IPS DF 6.9 (cell line): ENCODE measurements at regions not wholly inside any gene's neighbourhood (a gene's known extent, or its start where the extent isn't known, plus 50 kb on each side); places are given as distances from the start of the nearest gene placed in this dataset.

Source experiments
- DNase-seq: peaks from one replicate; pipeline ENCODE4 v3.0.0-alpha.2; 2013; ENCODE audit warnings: low read depth, low spot score
- H3K27ac ChIP-seq: one replicate; pipeline ENCODE4 v1.5.1; 2013; ENCODE audit warnings: low read length, control low read depth
- H3K27me3 ChIP-seq: 2 replicates; pipeline ENCODE4 v1.6.1; 2013; ENCODE audit warnings: mild to moderate bottlenecking, low read length; ENCODE audit not compliant: control insufficient read depth, insufficient read depth
- H3K36me3 ChIP-seq: 2 replicates; pipeline ENCODE4 v1.6.1; 2013; ENCODE audit warnings: low read length; ENCODE audit not compliant: control insufficient read depth, insufficient read depth
- H3K4me1 ChIP-seq: 2 replicates; pipeline ENCODE4 v1.6.1; 2013; ENCODE audit warnings: low read length; ENCODE audit not compliant: control insufficient read depth, insufficient read depth
- H3K4me3 ChIP-seq: 2 replicates; pipeline ENCODE4 v1.5.1; 2013; ENCODE audit warnings: mild to moderate bottlenecking, low read length
- H3K9me3 ChIP-seq: 2 replicates; pipeline ENCODE4 v1.6.1; 2013; ENCODE audit warnings: low read length, inconsistent platforms; ENCODE audit not compliant: control insufficient read depth, insufficient read depth
- WGBS: extraction: QIAGEN DNeasy Blood & Tissue Kit; methylation state at CpG from one replicate; pipeline ENCODE4 v1.1.7; 2013; ENCODE audit warnings: mixed read lengths, missing lambda C conversion rate; ENCODE audit not compliant: insufficient read length, insufficient coverage; 5-methylcytosine and 5-hydroxymethylcytosine counted together

DNA sequence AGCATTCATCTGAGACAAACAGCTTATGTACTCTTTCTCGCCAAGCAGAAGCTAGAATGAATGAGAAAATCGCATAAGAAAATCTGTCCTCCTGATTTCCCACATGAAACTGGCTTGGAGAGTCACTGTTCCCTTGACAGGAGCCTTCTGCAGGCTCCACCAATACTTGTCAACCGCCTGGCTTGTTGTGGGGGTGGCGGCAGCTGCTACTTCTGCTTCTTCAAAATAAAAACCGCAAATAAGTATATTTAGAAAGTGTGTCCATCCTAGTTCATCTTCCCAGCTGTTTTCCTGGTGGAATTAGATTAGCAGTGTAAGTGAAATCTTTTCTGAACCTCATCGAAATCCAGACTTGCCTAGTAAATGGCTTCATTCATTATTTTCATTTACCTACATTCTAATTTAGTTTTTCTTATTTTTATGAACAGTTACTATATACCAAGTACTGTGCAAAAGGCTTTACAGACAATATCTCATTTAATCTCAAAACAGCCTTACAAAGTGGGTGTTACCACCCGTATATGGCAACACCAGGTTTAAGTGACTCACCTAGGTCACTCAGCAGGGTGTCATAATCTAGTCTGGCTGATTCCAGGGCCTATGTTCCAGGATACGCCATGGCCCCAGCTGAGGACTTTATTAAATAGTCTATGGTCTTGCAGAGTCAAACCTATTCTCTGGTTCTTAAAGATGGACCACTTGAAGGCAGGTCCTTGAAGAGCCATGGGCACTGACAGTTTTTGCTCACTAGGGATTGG is 104.6 kb upstream of the IGFBP7 start:
- H3K36me3 ChIP-seq: no peaks in the 10 kb centered on the region
- DNase-seq: no peak
- WGBS: no CpG with 5 or more reads among the region's 8 CpGs
- no peak overlapping the region for H3K4me3 ChIP-seq
- H3K9me3 ChIP-seq: peaks cover 1% of the 10 kb centered on the region; the same call in 1 of the 2 replicates
- H3K27me3 ChIP-seq: no peaks in the 10 kb centered on the region
- H3K27ac ChIP-seq: no peak overlapping the region
- H3K4me1 ChIP-seq: no peaks in the 10 kb centered on the region

DNA sequence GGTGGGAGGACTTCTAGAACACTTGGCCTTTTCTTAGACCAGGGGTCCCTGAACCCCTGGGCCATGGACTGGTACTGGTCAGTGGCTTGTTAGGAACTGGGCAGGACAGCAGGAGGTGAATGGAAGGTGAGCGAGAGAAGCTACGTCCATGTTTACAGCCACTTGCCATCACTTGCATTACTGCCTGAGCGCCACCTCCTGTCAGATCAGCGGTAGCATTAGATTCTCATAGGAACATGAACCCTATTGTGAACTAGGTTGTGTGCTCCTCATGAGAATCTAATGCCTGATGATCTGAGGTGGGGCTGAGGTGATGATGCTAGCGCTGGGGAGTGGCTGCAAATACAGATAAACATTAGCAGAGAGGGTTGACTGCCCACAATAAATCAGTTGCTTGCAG is 100.9 kb upstream of the IGFBP7 start:
- no CpG with 5 or more reads among the region's 5 CpGs for WGBS
- Histone ChIP-seq H3K4me1 (0 out of 2 replicates have a peak, but pooled peaks cover 2% of the 10 kb centered on the region), H3K27me3 (no peaks in the 10 kb centered on the region), H3K4me3 (no peak overlapping the region), H3K36me3 (no peaks in the 10 kb centered on the region), H3K27ac (no peak overlapping the region), H3K9me3 (peaks cover 1% of the 10 kb centered on the region; the same call in 1 of the 2 replicates)
- no peak for DNase-seq

DNA sequence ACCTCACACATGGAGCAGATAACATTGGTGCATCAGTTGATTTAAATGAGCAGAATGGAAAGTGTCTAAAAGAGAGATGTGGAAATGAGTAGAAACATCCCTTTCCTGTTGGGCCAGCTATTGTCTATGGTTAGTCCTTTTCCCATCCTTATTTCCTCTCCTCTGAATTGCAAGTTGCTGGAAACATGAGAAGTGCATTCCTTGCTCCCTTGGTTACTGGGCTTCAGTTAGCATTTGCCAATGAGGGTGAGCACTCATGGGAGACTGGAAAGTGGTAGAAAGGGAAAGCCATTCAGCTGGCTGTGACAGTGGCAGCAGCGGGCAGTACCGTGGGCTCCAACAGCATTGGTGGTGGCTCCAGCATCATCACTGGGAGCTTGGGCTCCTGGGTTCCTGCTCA is 96.0 kb upstream of the IGFBP7 start:
- no peak for DNase-seq
- Histone ChIP-seq H3K27me3 (no peaks in the 10 kb centered on the region), H3K36me3 (no peaks in the 10 kb centered on the region), H3K27ac (no peak overlapping the region), H3K9me3 (peaks cover 1% of the 10 kb centered on the region; the same call in 1 of the 2 replicates), H3K4me3 (no peak overlapping the region), H3K4me1 (peaks cover 5% of the 10 kb centered on the region; the same call in 1 of the 2 replicates)
- no CpG with 5 or more reads among the region's 2 CpGs for WGBS

DNA sequence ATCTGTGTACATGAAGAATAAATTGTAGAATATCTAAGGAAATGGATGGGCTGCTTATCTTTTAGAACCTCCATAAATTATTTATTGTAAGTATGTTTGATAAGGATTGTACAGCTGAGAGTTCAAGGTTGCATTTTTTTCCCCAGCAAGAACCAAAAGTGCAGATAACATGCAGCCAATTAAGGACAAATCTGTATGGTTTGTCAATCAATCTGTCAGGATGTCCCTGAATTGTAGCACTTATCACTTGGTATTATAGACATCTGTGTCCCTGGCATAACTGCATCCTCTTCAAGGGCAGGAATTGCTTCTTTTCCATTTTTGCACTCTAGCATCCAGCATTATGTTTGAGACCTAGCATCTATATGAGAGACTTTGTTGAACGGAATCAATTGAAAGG is 95.4 kb upstream of the IGFBP7 start:
- DNase-seq: no peak
- Histone ChIP-seq H3K9me3 (no peaks in the 10 kb centered on the region), H3K36me3 (no peaks in the 10 kb centered on the region), H3K27me3 (no peaks in the 10 kb centered on the region), H3K4me1 (peaks cover 5% of the 10 kb centered on the region; the same call in 1 of the 2 replicates), H3K4me3 (no peak overlapping the region), H3K27ac (no peak overlapping the region)
- no CpG with 5 or more reads among the region's 1 CpG for WGBS

DNA sequence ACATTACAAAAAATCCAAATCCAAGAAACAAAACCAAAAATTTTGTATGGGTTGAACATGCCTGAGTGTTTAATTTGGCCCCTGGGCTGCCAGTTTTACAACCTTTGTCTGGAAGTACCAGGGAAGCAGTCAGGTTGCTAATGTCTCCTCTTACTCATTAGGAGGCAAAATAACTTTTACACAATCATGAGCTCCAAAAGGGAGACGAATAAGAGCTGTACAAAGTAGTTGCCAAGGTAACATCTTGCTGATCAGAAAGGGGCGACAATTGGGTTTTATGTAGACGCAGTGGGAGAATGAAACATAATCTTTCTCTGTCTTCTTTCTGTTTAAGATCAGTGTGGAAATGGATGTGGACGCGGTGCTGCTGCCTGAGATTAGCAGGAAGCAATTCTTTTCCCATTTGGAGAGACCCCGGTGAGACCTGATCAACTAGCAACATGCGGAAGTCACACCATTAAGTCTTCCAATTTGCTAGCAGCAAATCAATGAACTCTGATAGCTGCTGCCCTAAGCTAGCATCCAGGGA is 90.7 kb upstream of the IGFBP7 start:
- WGBS: no CpG with 5 or more reads among the region's 7 CpGs
- H3K27me3 ChIP-seq: no peaks in the 10 kb centered on the region

DNA sequence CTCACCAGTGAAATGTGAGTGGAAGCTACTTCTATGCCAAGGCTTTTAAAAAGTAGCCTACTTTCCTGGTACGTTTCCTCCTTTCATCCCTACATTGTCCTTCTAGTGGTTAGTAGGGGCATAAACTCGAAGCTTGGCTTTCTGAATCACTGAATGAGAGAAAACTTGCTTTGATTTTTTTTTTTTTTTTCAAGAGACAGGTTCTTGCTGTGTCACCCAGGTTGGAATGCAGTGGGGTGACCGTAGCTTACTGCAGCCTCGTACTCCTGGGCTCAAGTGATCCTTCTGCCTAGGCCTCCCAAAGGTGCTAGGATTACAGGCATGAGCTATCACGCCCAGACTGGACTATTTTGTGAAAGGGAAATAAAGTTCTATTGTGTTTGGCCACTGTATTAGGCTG is 89.1 kb upstream of the IGFBP7 start:
- Histone ChIP-seq H3K9me3 (no peaks in the 10 kb centered on the region), H3K27ac (no peak overlapping the region), H3K4me3 (no peak overlapping the region), H3K36me3 (no peaks in the 10 kb centered on the region), H3K27me3 (no peaks in the 10 kb centered on the region), H3K4me1 (no peaks in the 10 kb centered on the region)
- no CpG with 5 or more reads among the region's 5 CpGs for WGBS
- no peak for DNase-seq

More for the DNA sequence above, 90.7 kb upstream of the IGFBP7 start:
- H3K27ac ChIP-seq: no peak overlapping the region
- H3K4me1 ChIP-seq: peaks cover 1% of the 10 kb centered on the region; the same call in 1 of the 2 replicates
- no peak for DNase-seq
- H3K4me3 ChIP-seq: no peak overlapping the region
- H3K9me3 ChIP-seq: no peaks in the 10 kb centered on the region
- no peaks in the 10 kb centered on the region for H3K36me3 ChIP-seq

DNA sequence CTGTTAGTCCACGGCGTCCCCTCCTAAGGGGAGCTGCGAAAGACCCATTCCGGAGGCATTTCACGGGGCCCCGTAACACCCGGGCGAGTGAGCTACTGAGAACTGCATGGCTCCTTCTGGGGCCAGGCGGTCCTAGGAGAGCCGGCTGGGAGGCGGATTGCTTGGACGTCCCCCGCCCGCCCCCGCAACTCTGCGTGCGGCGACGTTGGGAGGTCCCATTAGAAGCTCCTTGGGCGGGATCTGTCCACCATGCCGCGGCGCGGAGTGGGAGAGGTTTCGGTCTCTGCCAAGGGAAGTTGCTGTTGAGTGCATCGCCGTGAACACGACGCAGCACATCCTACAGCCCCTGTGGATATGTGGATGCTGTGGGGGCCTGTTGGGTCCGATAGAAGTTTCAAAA is 85.4 kb upstream of the IGFBP7 start:
- Histone ChIP-seq H3K4me3 (no peak overlapping the region), H3K36me3 (no peaks in the 10 kb centered on the region), H3K9me3 (no peaks in the 10 kb centered on the region), H3K27me3 (peaks cover 4% of the 10 kb centered on the region; the same call in 1 of the 2 replicates), H3K27ac (no peak overlapping the region), H3K4me1 (peaks cover 10% of the 10 kb centered on the region; the same call in 1 of the 2 replicates)
- WGBS: no CpG with 5 or more reads among the region's 30 CpGs
- no peak for DNase-seq

DNA sequence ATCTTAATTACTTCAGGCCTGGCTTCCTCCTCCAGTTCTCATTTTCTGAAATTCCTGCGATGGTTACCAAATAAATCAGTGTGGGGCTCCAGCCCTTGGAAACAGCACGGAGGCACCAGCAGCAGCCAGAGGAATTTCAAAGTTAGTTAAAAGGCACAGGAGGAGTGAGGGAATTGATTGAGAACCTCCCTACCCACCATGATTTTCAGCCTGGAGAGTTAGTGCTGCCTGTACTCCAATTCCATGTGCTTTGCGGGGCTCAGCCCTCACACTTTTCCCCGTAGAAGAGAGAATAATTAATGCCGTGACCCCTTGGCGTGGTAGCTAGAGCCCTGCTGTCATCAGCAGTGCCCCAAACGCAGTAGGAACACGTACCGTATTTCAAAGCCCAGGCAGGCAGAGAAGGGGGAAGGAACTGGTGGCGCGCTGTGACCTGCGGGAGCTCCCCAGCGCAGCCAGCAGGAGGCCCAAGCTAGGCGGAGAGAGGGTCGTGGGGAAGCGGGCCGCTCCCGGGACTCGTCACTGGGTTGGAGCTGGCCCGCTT is 84.0 kb upstream of the IGFBP7 start:
- Histone ChIP-seq H3K9me3 (no peaks in the 10 kb centered on the region), H3K27me3 (peaks cover 4% of the 10 kb centered on the region; the same call in 1 of the 2 replicates), H3K27ac (no peak overlapping the region), H3K36me3 (no peaks in the 10 kb centered on the region), H3K4me1 (peaks cover 10% of the 10 kb centered on the region; the same call in 1 of the 2 replicates), H3K4me3 (no peak overlapping the region)
- DNase-seq: no peak
- WGBS: no CpG with 5 or more reads among the region's 20 CpGs

DNA sequence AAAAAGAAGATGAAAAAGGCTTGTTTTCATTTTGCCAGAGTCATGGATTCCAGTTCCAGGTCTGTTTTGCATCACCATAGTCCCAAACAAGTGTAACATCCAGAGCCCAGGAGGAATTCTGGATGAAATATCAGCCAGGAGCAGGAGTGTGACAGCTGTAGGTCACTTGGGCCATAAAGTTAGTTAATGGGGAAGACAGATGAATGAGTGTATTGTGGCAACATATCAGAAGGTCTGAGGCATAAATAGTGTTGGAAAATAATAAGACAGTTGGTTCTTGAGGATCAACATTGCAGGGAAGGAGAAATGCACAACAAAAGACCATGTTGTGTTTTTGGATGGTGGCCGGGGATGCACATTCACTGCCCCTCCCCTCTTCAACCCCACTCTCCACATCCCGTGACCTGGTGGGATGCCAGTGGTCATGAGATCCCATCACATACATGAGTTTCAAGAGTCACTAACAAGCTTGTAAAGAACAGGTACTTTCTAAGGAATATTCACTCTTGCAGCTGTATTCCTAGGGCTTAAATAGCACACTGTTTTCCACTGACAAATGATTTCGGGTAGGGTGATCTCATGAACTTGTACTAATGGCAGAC is 83.1 kb upstream of the IGFBP7 start:
- H3K27me3 ChIP-seq: peaks cover 4% of the 10 kb centered on the region; the same call in 1 of the 2 replicates

DNA sequence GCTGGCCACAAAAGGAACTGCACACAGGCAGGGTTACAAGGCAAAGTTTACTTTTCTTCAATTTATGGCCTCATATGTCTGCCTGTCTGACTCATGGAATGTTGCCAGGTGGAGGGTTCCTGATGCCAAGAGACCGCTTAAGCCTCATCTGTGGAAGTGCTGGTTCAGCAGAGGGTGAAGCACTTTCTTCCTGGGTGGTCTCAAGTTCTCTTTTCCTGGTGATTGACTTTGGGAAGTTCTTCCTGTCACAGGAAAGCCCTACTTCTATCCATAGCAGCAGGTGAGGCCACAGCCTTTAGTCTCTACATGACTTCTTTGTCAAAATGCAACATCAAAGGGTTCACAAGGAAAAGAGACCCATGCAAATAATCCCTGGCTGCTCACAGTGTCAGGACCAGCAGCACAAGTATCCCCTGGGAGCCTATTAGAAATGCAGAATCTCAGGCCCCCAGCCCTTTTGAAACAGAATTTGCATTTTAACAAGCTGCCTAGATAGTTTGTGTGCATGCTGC is 81.4 kb upstream of the IGFBP7 start:
- WGBS: no CpG with 5 or more reads among the region's 1 CpG
- H3K9me3 ChIP-seq: no peaks in the 10 kb centered on the region
- H3K36me3 ChIP-seq: no peaks in the 10 kb centered on the region
- peak; percentile 88 for DNase-seq
- no peak overlapping the region for H3K4me3 ChIP-seq
- H3K27me3 ChIP-seq: peaks cover 4% of the 10 kb centered on the region; the same call in 1 of the 2 replicates
- H3K4me1 ChIP-seq: peaks cover 15% of the 10 kb centered on the region; the same call in 1 of the 2 replicates
- H3K27ac ChIP-seq: no peak overlapping the region

More for the DNA sequence above, 83.1 kb upstream of the IGFBP7 start:
- Histone ChIP-seq H3K27ac (no peak overlapping the region), H3K9me3 (no peaks in the 10 kb centered on the region), H3K4me3 (no peak overlapping the region), H3K36me3 (no peaks in the 10 kb centered on the region), H3K4me1 (peaks cover 10% of the 10 kb centered on the region; the same call in 1 of the 2 replicates)
- DNase-seq: no peak
- WGBS: no CpG with 5 or more reads among the region's 3 CpGs
